AG04449 (cell line): ENCODE measurements at regions not wholly inside any gene's neighbourhood (a gene's known extent, or its start where the extent isn't known, plus 50 kb on each side); places are given as distances from the start of the nearest gene placed in this dataset.

ENCODE experiments used
- CTCF ChIA-PET: fragments of 350-600 bp; formaldehyde crosslinking; extraction: SDS; loops from one replicate; lab custom pipeline; 2021; ENCODE audit warnings: antibody characterized with exemption; lab: Yijun Ruan, JAX
- POLR2A ChIA-PET: fragments of 400-600, 350-600 bp; formaldehyde crosslinking; extraction: SDS; loops from one replicate; lab custom pipeline; 2020; ENCODE audit warnings: antibody characterized with exemption, inconsistent platforms; lab: Yijun Ruan, JAX
- DNase-seq: peaks from one replicate; pipeline ENCODE4 v3.0.0-alpha.2; 2010; ENCODE audit warnings: low read depth, low spot score
- H3K4me3 ChIP-seq: 2 replicates; pipeline ENCODE4 v1.5.1; 2011; ENCODE audit warnings: low read depth, mild to moderate bottlenecking, control low read depth, low read length
- CTCF ChIP-seq: IDR thresholded peaks from one replicate; pipeline ENCODE4 v1.5.1; 2011; ENCODE audit warnings: mild to moderate bottlenecking, moderate library complexity, low read length, control low read depth, inconsistent platforms; ENCODE audit not compliant: insufficient read depth; ENCODE audit errors: missing control alignments

GRCh38 chr13:94825507-94825906 lies 113.2 kb upstream of the SOX21 start:
- ChIA-PET POLR2A (no interaction called here), CTCF (no interaction called here)
- H3K4me3 ChIP-seq = no peak overlapping the region
- TF ChIP-seq CTCF = no peak
- DNase-seq = no peak

DNA sequence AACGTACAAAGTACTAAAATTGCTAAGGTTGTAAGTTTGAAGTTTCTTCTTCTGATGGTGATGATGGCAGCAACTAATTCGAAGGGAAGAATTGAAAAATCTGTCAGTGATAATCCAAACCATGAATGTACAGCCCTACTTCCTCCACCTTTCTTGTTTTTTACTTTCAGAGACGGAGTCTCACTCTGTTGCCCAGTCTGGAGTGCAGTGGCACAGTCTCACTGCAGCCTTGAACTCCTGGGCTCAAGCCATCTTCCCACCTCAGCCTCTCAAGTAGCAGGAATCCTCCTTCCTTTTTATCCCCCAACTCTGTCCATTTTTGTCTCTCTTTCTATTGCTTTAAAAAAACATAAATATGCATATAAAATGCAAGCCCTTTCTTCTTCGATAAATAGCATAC lies 112.3 kb upstream of the SOX21 start:
- ChIA-PET POLR2A (no interaction called here), CTCF (no interaction called here)
- H3K4me3 ChIP-seq = no peak overlapping the region
- no peak for DNase-seq
- TF ChIP-seq CTCF = no peak

GRCh38 chr13:94822356-94822755 lies 110.0 kb upstream of the SOX21 start:
- TF ChIP-seq CTCF = no peak
- ChIA-PET POLR2A (no interaction called here), CTCF (no interaction called here)
- no peak for DNase-seq
- no peak overlapping the region for H3K4me3 ChIP-seq

DNA sequence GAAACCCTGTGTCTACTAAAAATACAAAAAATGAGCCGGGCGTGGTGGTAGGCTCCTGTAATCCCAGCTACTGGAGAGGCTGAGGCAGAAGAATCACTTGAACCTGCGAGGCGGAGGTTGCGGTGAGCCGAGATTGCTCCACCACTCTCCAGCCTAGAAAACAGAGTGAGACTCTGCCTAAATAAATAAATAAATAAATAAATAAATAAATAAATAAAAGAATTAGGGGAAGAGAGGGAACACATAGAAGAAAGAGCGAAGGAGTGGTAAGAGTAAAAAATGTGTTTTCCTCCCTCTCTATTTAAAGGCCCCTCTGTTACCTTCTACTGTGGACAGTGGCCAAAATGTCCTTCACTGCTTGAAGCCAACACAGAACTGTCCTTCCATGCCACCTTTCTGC lies 103.9 kb upstream of the SOX21 start:
- ChIA-PET POLR2A (no interaction called here), CTCF (no interaction called here)
- DNase-seq = no peak
- H3K4me3 ChIP-seq = no peak overlapping the region
- no peak for TF ChIP-seq CTCF

DNA sequence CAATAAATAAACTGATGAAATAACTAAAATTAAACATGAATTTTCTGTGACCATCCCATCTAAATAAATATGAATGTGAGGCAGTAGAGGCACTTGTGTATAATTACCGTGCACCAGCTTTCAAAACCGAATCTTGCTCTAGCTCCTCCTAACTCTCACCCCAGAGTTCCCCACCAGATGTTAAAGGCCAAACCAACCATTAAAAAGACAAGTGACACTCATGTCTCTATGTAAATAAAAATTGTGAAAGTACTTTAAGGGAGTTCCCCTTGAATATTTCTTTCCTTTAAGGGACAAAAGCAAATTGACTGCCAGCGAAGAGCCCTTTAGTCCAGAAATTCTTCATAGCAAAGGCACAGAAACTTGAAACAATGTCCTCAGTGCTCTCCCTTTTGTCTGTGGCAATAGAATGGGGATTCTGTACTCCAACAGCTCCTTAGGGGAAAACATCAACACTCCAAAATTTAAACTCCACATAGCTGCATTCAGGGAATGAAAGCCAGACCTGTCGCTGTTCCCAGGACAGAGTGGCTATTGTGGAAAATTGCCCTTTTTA lies 101.7 kb upstream of the SOX21 start:
- no peak for TF ChIP-seq CTCF
- ChIA-PET POLR2A (no interaction called here), CTCF (no interaction called here)
- no peak for DNase-seq
- no peak overlapping the region for H3K4me3 ChIP-seq

- CTCF ChIA-PET = no interaction called here
- no peak for DNase-seq
- TF ChIP-seq CTCF = no peak
- POLR2A ChIA-PET = no interaction called here
- H3K4me3 ChIP-seq = no peak overlapping the region
Measured at GRCh38 chr13:94811753-94812152, 99.4 kb upstream of the SOX21 start.
